ENCODE measurements at regions not wholly inside any gene's neighbourhood (a gene's known extent, or its start where the extent isn't known, plus 50 kb on each side); places are given as distances from the start of the nearest gene placed in this dataset.

DNA sequence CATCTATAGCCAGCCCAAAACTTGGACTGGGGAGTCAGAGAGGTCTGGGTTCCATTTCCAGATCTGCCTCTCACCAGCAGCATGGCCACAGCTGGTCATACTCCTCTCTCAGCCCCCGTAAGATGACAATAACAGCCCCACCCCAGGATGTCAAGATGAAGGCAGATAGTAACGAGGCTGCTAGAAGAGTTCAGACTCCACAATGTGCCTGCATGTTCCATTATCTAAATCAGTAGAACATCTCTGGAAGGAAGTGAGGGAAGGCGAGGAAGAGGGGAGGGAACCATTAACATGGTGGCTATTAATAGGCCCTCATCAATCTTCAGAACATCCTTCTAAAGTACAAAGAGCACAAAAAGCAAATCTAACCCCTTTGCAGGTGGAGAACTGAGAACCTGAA, 98.0 kb upstream of the KCNG1 start:
- Histone ChIP-seq H3K14ac (replicated peaks; ENCODE audit: low read depth, low read length) (peak overlapping the region; percentile 67; the same call in 1 of the 2 replicates), H3K9me1 (ENCODE audit: insufficient read depth, low read length) (peaks cover 31% of the 10 kb centered on the region), H2BK15ac (ENCODE audit: low read depth, low read length) (peak overlapping the region; percentile 82; the same call in 2 of the 3 replicates), H3K56ac (ENCODE audit: extremely low read depth, insufficient read depth, low read length) (no peak overlapping the region), H3K18ac (ENCODE audit: low read depth, low read length) (no peak overlapping the region; the same call in 1 of the 2 replicates), H3K4me2 (ENCODE audit: low read depth, low read length) (no peak overlapping the region), H4K5ac (ENCODE audit: low read depth, low read length) (no peak overlapping the region), H2AK5ac (ENCODE audit: low read depth, low read length) (peak overlapping the region; percentile 73), H3K9me3 (ENCODE audit: control insufficient read depth, insufficient read depth, low read length) (no peaks in the 10 kb centered on the region), H3K4ac (ENCODE audit: low read depth, low read length) (peak overlapping the region; percentile 81), H3K79me1 (ENCODE audit: low read depth in 1 of 2, low read length in 2 of 2) (no peaks in the 10 kb centered on the region), H2BK20ac (ENCODE audit: low read depth, low read length) (peak overlapping the region; percentile 72), H3K27ac (ENCODE audit: insufficient read depth, low read length) (no peak overlapping the region), H2BK120ac (ENCODE audit: low read depth, low read length) (peak overlapping the region; percentile 77), H3K4me3 (ENCODE audit: insufficient read depth, low read depth, low read length) (no peak overlapping the region), H4K8ac (ENCODE audit: low read depth in 2 of 2, low read length in 2 of 2) (peak overlapping the region in 1 of 2 experiments; percentile 35; a peak in 1 of 4 replicates), H3K4me1 (ENCODE audit: control insufficient read depth, insufficient read depth, low read length) (peaks cover 28% of the 10 kb centered on the region), H3K9ac (ENCODE audit: low read depth, low read length) (no peak overlapping the region), H4K91ac (ENCODE audit: insufficient read depth, low read depth, low read length) (peak overlapping the region; percentile 42), H3K36me3 (ENCODE audit: control insufficient read depth, insufficient read depth, low read length) (no peaks in the 10 kb centered on the region), H2AK9ac (replicated peaks; ENCODE audit: low read depth, low read length, poor library complexity) (no peak overlapping the region), H2BK5ac (ENCODE audit: low read depth, low read length, poor library complexity, severe bottlenecking) (no peak overlapping the region), H3K23ac (ENCODE audit: low read depth, low read length) (0 out of 2 replicates have a peak overlapping the region, but pooled peaks have one; percentile 63), H2AFZ (replicated peaks; ENCODE audit: low read length, poor library complexity) (no peak overlapping the region), H4K20me1 (ENCODE audit: insufficient read depth, low read length) (no peaks in the 10 kb centered on the region), H3K27me3 (ENCODE audit: control insufficient read depth, insufficient read depth, low read length) (no peaks in the 10 kb centered on the region)
- CTCF ChIA-PET, result no interaction called here
- dilution Hi-C loops (cut with HindIII; ENCODE audit: low sequenced_read_pairs, unreplicated experiment) (no loop called here), intact Hi-C loops (cut with micrococcal nuclease) (no loop called here), in situ Hi-C loops (cut with MboI; ENCODE audit: low sequenced_read_pairs) (no loop called here)
- WGBS, 2 experiments (ENCODE audit: extremely low coverage in 2 of 2, insufficient read length in 1 of 2), result no CpG with 5 or more reads among the region's 3 CpGs
- POLR2A ChIA-PET (ENCODE audit: unreplicated experiment), result no interaction called here
- TF ChIP-seq, protein P1, sequence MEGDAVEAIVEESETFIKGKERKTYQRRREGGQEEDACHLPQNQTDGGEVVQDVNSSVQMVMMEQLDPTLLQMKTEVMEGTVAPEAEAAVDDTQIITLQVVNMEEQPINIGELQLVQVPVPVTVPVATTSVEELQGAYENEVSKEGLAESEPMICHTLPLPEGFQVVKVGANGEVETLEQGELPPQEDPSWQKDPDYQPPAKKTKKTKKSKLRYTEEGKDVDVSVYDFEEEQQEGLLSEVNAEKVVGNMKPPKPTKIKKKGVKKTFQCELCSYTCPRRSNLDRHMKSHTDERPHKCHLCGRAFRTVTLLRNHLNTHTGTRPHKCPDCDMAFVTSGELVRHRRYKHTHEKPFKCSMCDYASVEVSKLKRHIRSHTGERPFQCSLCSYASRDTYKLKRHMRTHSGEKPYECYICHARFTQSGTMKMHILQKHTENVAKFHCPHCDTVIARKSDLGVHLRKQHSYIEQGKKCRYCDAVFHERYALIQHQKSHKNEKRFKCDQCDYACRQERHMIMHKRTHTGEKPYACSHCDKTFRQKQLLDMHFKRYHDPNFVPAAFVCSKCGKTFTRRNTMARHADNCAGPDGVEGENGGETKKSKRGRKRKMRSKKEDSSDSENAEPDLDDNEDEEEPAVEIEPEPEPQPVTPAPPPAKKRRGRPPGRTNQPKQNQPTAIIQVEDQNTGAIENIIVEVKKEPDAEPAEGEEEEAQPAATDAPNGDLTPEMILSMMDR (conservative IDR thresholded peaks at IDR 0.05; ENCODE audit: low read depth, low read length), result no peak
- TF ChIP-seq MXI1 (IDR thresholded peaks at IDR 0.05; ENCODE audit: borderline replicate concordance, low read depth, low read length) (no peak), BHLHE40 (IDR thresholded peaks at IDR 0.05; ENCODE audit: low read depth, low read length) (no peak), RAD21 (IDR thresholded peaks at IDR 0.05; ENCODE audit: low read length) (no peak), MAZ (IDR thresholded peaks at IDR 0.05; ENCODE audit: borderline replicate concordance, low read depth, low read length) (no peak), CEBPB (IDR thresholded peaks at IDR 0.05; ENCODE audit: low read depth, low read length) (no peak), RFX5 (IDR thresholded peaks at IDR 0.05; ENCODE audit: low read depth, low read length) (no peak), FOS (IDR thresholded peaks at IDR 0.05; ENCODE audit: low read depth, low read length) (no peak), NFE2L2 (IDR thresholded peaks at IDR 0.05; ENCODE audit: low read depth, low read length) (no peak)
- TF ChIP-seq, protein P2, sequence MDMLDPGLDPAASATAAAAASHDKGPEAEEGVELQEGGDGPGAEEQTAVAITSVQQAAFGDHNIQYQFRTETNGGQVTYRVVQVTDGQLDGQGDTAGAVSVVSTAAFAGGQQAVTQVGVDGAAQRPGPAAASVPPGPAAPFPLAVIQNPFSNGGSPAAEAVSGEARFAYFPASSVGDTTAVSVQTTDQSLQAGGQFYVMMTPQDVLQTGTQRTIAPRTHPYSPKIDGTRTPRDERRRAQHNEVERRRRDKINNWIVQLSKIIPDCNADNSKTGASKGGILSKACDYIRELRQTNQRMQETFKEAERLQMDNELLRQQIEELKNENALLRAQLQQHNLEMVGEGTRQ (IDR thresholded peaks at IDR 0.05; ENCODE audit: low read depth, low read length), result no peak
- no TSS peak for BruUV-seq (replicated peaks)
- ATAC-seq (ENCODE audit: low read depth), result no peak
- no peak for DNase-seq

Data from IMR-90 (cell line).